ENCODE measurements at regions not wholly inside any gene's neighbourhood (a gene's known extent, or its start where the extent isn't known, plus 50 kb on each side); places are given as distances from the start of the nearest gene placed in this dataset.

- TF ChIP-seq CTCF (IDR thresholded peaks at IDR 0.05) (no peak), TP53 (CRISPR knock-in tag; IDR thresholded peaks at IDR 0.05) (no peak), E2F5 (CRISPR knock-in tag; IDR thresholded peaks at IDR 0.05) (no peak), E2F1 (CRISPR knock-in tag; IDR thresholded peaks at IDR 0.05) (no peak), SP1 (CRISPR knock-in tag; conservative IDR thresholded peaks at IDR 0.05) (no peak), ZNF512 (CRISPR knock-in tag; IDR thresholded peaks at IDR 0.05; ENCODE audit: borderline replicate concordance) (no peak), JUN (CRISPR knock-in tag; IDR thresholded peaks at IDR 0.05) (no peak), USF1 (CRISPR knock-in tag; IDR thresholded peaks at IDR 0.05) (no peak), GABPB1 (CRISPR knock-in tag; IDR thresholded peaks at IDR 0.05) (no peak)
Observed at GRCh38 chr7:65310761-65311160, 62.9 kb upstream of the ZNF92 start.

Measured in WTC11 (cell line).